Neural progenitor cell (in vitro differentiated cells): ENCODE measurements at regions not wholly inside any gene's neighbourhood (a gene's known extent, or its start where the extent isn't known, plus 50 kb on each side); places are given as distances from the start of the nearest gene placed in this dataset.

Experiments
- CTCF ChIP-seq: fragments of 200-600 bp; sonication (generic); IDR thresholded peaks from 2 replicates; pipeline ENCODE4 v1.5.1; 2017; ENCODE audit warnings: antibody characterized with exemption, mild to moderate bottlenecking
- EZH2 ChIP-seq: fragments of 200-600 bp; sonication (generic); IDR thresholded peaks from 2 replicates; pipeline ENCODE4 v1.6.1; 2017; ENCODE audit warnings: antibody characterized with exemption, mild to moderate bottlenecking, moderate library complexity

DNA sequence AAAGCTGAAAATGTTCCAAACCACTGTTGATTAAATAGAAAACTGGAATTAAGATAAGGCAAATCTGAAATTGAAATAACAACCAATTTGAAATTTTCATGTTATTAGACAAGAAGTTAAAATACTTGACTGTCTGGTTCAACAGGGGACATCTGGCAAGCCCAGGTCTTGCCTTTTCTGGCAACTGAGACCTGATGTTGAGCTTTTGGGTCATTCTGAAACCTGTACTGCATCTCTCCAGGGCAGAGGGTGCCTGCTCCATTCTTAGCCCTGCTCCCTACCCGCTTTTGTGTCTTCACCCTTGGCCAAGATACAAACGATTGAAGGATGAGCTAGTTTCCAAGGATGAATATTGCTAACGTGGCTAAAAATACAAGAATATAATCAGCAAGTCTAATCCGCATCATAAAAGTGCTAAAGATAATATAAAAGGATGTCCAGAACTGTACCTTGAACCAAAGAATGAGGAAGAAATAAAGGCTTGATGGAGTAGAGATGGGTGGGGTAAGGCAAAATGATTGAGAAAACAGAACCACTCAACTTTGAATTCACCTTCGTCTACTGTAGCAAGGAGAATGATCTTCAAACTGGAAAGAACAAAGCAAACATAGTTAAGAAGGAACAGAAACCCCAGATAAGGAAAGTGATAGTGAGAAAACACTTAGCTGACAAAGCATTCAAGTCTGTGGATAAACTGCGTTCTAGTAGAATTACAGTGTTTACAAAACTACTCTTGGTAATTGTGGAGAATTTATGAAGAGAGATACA is 109.8 kb upstream of the MAN1A1 start:
- TF ChIP-seq CTCF = no peak
- no peak for TF ChIP-seq EZH2
